GM12865 (cell line): ENCODE measurements at regions not wholly inside any gene's neighbourhood (a gene's known extent, or its start where the extent isn't known, plus 50 kb on each side); places are given as distances from the start of the nearest gene placed in this dataset.
"Not testable (repeated sequence)": the region's sequence is repeated elsewhere in the genome, so short reads cannot be mapped to it uniquely, and the experiment has no call there.

Source experiments
- DNase-seq: peaks from one replicate; pipeline ENCODE4 v3.0.0; 2010; ENCODE audit warnings: low read depth
- H3K4me3 ChIP-seq: 2 replicates; pipeline ENCODE4 v1.5.1; 2011; ENCODE audit warnings: mild to moderate bottlenecking, low read depth, low read length, control low read depth
- CTCF ChIP-seq: IDR thresholded peaks from 2 replicates; pipeline ENCODE4 v1.5.1; 2011; ENCODE audit warnings: low read length, control low read depth, low read depth, inconsistent platforms; ENCODE audit not compliant: insufficient read depth; ENCODE audit errors: missing control alignments

GRCh38 chr11:83349296-83349695 lies 63.1 kb upstream of the CCDC90B start:
- DNase-seq = no peak
- no peak overlapping the region for H3K4me3 ChIP-seq
- TF ChIP-seq CTCF = no peak

- not testable (repeated sequence) for DNase-seq, H3K4me3 ChIP-seq
Measured at GRCh38 chr11:83346706-83347105, 60.5 kb upstream of the CCDC90B start.

DNA sequence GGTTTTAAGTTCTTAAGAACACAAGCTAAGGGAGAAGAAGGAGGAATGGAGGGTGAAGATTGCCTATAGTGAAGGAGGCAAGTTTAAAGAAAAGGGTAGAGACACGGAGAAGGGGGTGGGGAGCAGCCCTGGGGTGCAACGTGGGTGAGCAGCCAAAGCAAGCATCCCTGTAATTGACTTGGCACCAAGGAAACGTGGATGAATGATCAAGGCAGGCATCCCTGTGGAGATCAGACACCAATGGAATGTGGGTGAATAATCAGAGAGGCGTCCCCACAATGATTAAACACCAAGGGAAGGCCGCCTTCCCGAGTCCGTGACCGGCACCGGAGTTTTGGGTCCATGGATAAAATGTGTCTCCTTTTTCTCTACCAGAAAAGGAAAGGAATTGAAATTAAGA lies 58.4 kb upstream of the CCDC90B start:
- not testable (repeated sequence) for DNase-seq, H3K4me3 ChIP-seq

DNA sequence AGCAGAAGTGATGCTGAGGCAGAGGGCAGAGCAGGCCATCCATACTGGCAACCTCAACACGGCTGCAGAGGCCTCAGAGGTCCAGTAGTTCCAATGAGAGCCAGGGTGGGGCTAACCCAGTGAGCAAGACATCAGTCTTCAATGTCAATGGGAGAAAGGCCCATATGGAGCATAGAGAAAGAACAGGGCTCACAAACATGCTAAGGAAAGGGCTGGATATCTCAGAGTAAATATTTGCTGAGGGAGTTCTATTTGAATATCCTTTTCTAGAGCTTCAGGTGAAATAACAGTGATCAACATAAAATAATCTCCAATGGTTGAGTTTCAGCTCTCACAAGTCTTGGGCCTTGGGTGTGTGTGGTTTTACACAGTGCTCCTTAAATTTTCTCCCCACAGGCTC lies 50.8 kb upstream of the CCDC90B start:
- no peak for DNase-seq
- TF ChIP-seq CTCF = no peak
- H3K4me3 ChIP-seq = no peak overlapping the region
